ENCODE measurements at regions not wholly inside any gene's neighbourhood (a gene's known extent, or its start where the extent isn't known, plus 50 kb on each side); places are given as distances from the start of the nearest gene placed in this dataset.
"Not testable (repeated sequence)": the region's sequence is repeated elsewhere in the genome, so short reads cannot be mapped to it uniquely, and the experiment has no call there.

- in situ Hi-C loops (cut with MboI; ENCODE audit: low sequenced_read_pairs), result no loop called here
These were observed 581.7 kb downstream of the REEP3 start for GRCh38 chr10:64102916-64103315.

- in situ Hi-C loops (cut with MboI; ENCODE audit: low sequenced_read_pairs), result no loop called here
These were observed 582.7 kb downstream of the REEP3 start for GRCh38 chr10:64103750-64104470.

- in situ Hi-C loops (cut with MboI; ENCODE audit: low sequenced_read_pairs), result no loop called here
These were observed 588.8 kb downstream of the REEP3 start for GRCh38 chr10:64109926-64110495.

- in situ Hi-C loops (cut with MboI; ENCODE audit: low sequenced_read_pairs), result no loop called here
These were observed 591.6 kb downstream of the REEP3 start for GRCh38 chr10:64112701-64113355.

GRCh38 chr10:64113375-64113774 is 592.2 kb downstream of the REEP3 start:
- in situ Hi-C loops (cut with MboI; ENCODE audit: low sequenced_read_pairs), result no loop called here

GRCh38 chr10:64113792-64114191 is 592.6 kb downstream of the REEP3 start:
- in situ Hi-C loops (cut with MboI; ENCODE audit: low sequenced_read_pairs), result no loop called here

- in situ Hi-C loops (cut with MboI; ENCODE audit: low sequenced_read_pairs), result no loop called here
These were observed 594.3 kb downstream of the REEP3 start for GRCh38 chr10:64115471-64115870.

- in situ Hi-C loops (cut with MboI; ENCODE audit: low sequenced_read_pairs), result no loop called here
These were observed 594.9 kb downstream of the REEP3 start for GRCh38 chr10:64115908-64116643.

- in situ Hi-C loops (cut with MboI; ENCODE audit: low sequenced_read_pairs), result no loop called here
These were observed 595.5 kb downstream of the REEP3 start for GRCh38 chr10:64116707-64117106.

- in situ Hi-C loops (cut with MboI; ENCODE audit: low sequenced_read_pairs), result no loop called here
These were observed 597.5 kb downstream of the REEP3 start for GRCh38 chr10:64118736-64119135.

GRCh38 chr10:64120301-64120980 is 599.2 kb downstream of the REEP3 start:
- in situ Hi-C loops (cut with MboI; ENCODE audit: low sequenced_read_pairs), result not testable (repeated sequence)

GRCh38 chr10:64130152-64130551 is 609.0 kb downstream of the REEP3 start:
- in situ Hi-C loops (cut with MboI; ENCODE audit: low sequenced_read_pairs), result no loop called here

GRCh38 chr10:64134676-64135075 is 613.5 kb downstream of the REEP3 start:
- in situ Hi-C loops (cut with MboI; ENCODE audit: low sequenced_read_pairs), result no loop called here

GRCh38 chr10:64142395-64142794 is 621.2 kb downstream of the REEP3 start:
- in situ Hi-C loops (cut with MboI; ENCODE audit: low sequenced_read_pairs), result no loop called here

GRCh38 chr10:64148607-64149006 is 627.4 kb downstream of the REEP3 start:
- in situ Hi-C loops (cut with MboI; ENCODE audit: low sequenced_read_pairs), result no loop called here

- in situ Hi-C loops (cut with MboI; ENCODE audit: low sequenced_read_pairs), result no loop called here
These were observed 635.0 kb downstream of the REEP3 start for GRCh38 chr10:64156166-64156565.

GRCh38 chr10:64158551-64158950 is 637.4 kb downstream of the REEP3 start:
- in situ Hi-C loops (cut with MboI; ENCODE audit: low sequenced_read_pairs), result no loop called here

- in situ Hi-C loops (cut with MboI; ENCODE audit: low sequenced_read_pairs), result no loop called here
These were observed 639.0 kb downstream of the REEP3 start for GRCh38 chr10:64159910-64160872.

- in situ Hi-C loops (cut with MboI; ENCODE audit: low sequenced_read_pairs), result no loop called here
These were observed 649.6 kb downstream of the REEP3 start for GRCh38 chr10:64170791-64171190.

GRCh38 chr10:64173826-64174225 is 652.6 kb downstream of the REEP3 start:
- in situ Hi-C loops (cut with MboI; ENCODE audit: low sequenced_read_pairs), result no loop called here
